OCI-LY7 (cell line): ENCODE measurements at regions not wholly inside any gene's neighbourhood (a gene's known extent, or its start where the extent isn't known, plus 50 kb on each side); places are given as distances from the start of the nearest gene placed in this dataset.

Source experiments
- BruUV-seq: library from RNA; stranded (reverse); fragments of 400-500 nt; replicated peaks from 2 replicates; lab custom pipeline; 2021; lab: Mats Ljungman, UMichigan
- CTCF ChIA-PET: fragments of 300-600 bp; sonication (Branson Sonifier 250); formaldehyde crosslinking; loops from one replicate; lab custom pipeline; 2022; ENCODE audit warnings: antibody characterized with exemption; ENCODE audit not compliant: unreplicated experiment; lab: Charles Lee
- POLR2A ChIA-PET: fragments of 300-600 bp; sonication (Branson Sonifier 250); formaldehyde crosslinking; loops from one replicate; lab custom pipeline; 2022; ENCODE audit warnings: antibody characterized with exemption; lab: Charles Lee
- DNase-seq: peaks from one replicate; pipeline ENCODE4 v3.0.0-alpha.2; 2015; ENCODE audit warnings: low spot score
- H2AFZ ChIP-seq: fragments of 200-600 bp; sonication (generic), shearing (Covaris generic); 2 replicates; pipeline ENCODE4 v1.6.1; 2014; ENCODE audit warnings: mild to moderate bottlenecking, antibody characterized with exemption, low read length, moderate library complexity
- H3K27ac ChIP-seq: fragments of 200-600 bp; sonication (generic); 2 replicates; pipeline ENCODE4 v1.5.1; 2014; ENCODE audit warnings: mixed run types, low read depth, mild to moderate bottlenecking, moderate library complexity, low read length, inconsistent platforms; ENCODE audit not compliant: poor library complexity, severe bottlenecking
- H3K36me3 ChIP-seq: fragments of 200-600 bp; sonication (generic); 2 replicates; pipeline ENCODE4 v1.6.1; 2014; ENCODE audit warnings: mild to moderate bottlenecking, antibody characterized with exemption, low read length, moderate library complexity, mixed read lengths; ENCODE audit not compliant: insufficient read depth
- H3K4me1 ChIP-seq: fragments of 200-600 bp; sonication (generic); 2 replicates; pipeline ENCODE4 v1.5.1; 2014; ENCODE audit warnings: mild to moderate bottlenecking, low read length; ENCODE audit not compliant: insufficient read depth, poor library complexity, severe bottlenecking
- H3K4me2 ChIP-seq: fragments of 200-600 bp; sonication (generic); 2 replicates; pipeline ENCODE4 v1.6.1; 2014; ENCODE audit warnings: mild to moderate bottlenecking, low read length
- H3K4me3 ChIP-seq: fragments of 200-600 bp; sonication (generic); 2 replicates; pipeline ENCODE4 v1.5.1; 2014; ENCODE audit warnings: mild to moderate bottlenecking, low read depth, low read length; ENCODE audit not compliant: poor library complexity, severe bottlenecking
- H3K79me2 ChIP-seq: fragments of 200-600 bp; sonication (generic); 2 replicates; pipeline ENCODE4 v1.6.1; 2016; ENCODE audit warnings: low read depth, mild to moderate bottlenecking, low read length, moderate library complexity, mixed read lengths; ENCODE audit not compliant: insufficient read depth
- H3K9me2 ChIP-seq: fragments of 200-600 bp; sonication (generic); 2 replicates; pipeline ENCODE4 v1.6.1; 2016; ENCODE audit warnings: mild to moderate bottlenecking, low read length, mixed read lengths; ENCODE audit not compliant: insufficient read depth
- H3K9me3 ChIP-seq: fragments of 200-600 bp; sonication (generic); 2 replicates; pipeline ENCODE4 v1.6.1; 2014; ENCODE audit warnings: mild to moderate bottlenecking, mixed run types, low read length, mixed read lengths
- H4K20me1 ChIP-seq: fragments of 200-600 bp; sonication (generic); 2 replicates; pipeline ENCODE4 v1.6.1; 2014; ENCODE audit warnings: mild to moderate bottlenecking, antibody characterized with exemption, low read length, moderate library complexity, mixed read lengths; ENCODE audit not compliant: insufficient read depth
- EZH2phosphoT487 ChIP-seq: fragments of 200-600 bp; sonication (generic); IDR thresholded peaks from 2 replicates; pipeline ENCODE4 v1.6.1; 2018; ENCODE audit warnings: low read depth, borderline replicate concordance, mild to moderate bottlenecking, mixed run types, antibody characterized with exemption, low read length, moderate library complexity, mixed read lengths
- intact Hi-C: fragments of 100-400 bp; cut with micrococcal nuclease; formaldehyde crosslinking; loops from one replicate; pipeline ENCODE4 v1.10.0; 2022; ENCODE audit not compliant: unreplicated experiment
- TF ChIP-seq, protein P1 (sequence below): fragments of 200-600 bp; sonication (generic); conservative IDR thresholded peaks from 2 replicates; pipeline ENCODE4 v1.5.1; 2014; ENCODE audit warnings: mild to moderate bottlenecking, antibody characterized with exemption, low read length, moderate library complexity, mixed read lengths

DNA sequence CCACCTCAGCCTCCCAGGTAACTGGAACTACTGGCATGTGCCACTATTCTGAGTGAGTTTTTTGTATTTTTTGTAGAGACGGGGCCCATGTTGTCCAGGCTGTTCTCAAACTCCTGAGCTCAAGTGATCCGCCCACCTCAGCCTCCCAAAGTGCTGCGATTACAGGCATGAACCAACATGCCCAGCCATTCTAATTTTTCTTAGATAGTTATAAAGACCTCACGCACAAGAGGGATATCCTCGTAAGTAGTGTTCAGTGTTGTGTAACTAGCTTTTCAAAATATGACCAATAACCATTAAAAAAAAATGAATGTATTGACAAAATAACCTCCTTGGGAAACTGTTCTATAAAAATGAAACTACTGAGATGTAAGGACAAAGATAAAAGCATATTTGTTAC lies 90.5 kb upstream of the FERD3L start:
- no peak overlapping the region for H3K4me3 ChIP-seq
- no peak for TF ChIP-seq EZH2phosphoT487
- TF ChIP-seq, protein P1, sequence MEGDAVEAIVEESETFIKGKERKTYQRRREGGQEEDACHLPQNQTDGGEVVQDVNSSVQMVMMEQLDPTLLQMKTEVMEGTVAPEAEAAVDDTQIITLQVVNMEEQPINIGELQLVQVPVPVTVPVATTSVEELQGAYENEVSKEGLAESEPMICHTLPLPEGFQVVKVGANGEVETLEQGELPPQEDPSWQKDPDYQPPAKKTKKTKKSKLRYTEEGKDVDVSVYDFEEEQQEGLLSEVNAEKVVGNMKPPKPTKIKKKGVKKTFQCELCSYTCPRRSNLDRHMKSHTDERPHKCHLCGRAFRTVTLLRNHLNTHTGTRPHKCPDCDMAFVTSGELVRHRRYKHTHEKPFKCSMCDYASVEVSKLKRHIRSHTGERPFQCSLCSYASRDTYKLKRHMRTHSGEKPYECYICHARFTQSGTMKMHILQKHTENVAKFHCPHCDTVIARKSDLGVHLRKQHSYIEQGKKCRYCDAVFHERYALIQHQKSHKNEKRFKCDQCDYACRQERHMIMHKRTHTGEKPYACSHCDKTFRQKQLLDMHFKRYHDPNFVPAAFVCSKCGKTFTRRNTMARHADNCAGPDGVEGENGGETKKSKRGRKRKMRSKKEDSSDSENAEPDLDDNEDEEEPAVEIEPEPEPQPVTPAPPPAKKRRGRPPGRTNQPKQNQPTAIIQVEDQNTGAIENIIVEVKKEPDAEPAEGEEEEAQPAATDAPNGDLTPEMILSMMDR = no peak
- H2AFZ ChIP-seq = no peak overlapping the region
- H3K27ac ChIP-seq = no peak overlapping the region
- POLR2A ChIA-PET = no interaction called here
- H4K20me1 ChIP-seq = no peaks in the 10 kb centered on the region
- H3K4me2 ChIP-seq = no peak overlapping the region
- no peaks in the 10 kb centered on the region for H3K9me2 ChIP-seq
- no peaks in the 10 kb centered on the region for H3K36me3 ChIP-seq
- DNase-seq = no peak
- no peaks in the 10 kb centered on the region for H3K9me3 ChIP-seq
- intact Hi-C loops = no loop called here
- CTCF ChIA-PET = no interaction called here
- no TSS peak for BruUV-seq
- H3K4me1 ChIP-seq = no peaks in the 10 kb centered on the region
- H3K79me2 ChIP-seq = no peaks in the 10 kb centered on the region

DNA sequence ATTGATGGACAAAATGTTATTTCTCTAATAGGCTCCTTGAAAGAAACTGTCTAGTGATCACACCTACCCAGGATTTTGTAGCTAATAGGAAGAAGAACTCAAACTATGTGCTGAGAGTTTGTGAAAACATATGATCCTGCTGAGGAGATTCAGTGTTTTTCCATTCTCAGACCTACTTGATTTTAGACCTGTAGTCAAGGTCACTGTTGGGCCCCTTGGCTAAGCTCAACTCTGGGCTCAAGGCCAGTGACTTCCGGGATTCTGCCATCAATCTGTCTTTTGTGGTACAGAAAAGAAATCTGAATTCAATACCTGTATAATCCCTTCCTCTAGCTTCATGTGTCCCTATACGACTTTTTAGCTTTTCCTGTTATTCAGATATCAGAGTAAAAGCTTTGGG lies 79.7 kb upstream of the FERD3L start:
- H3K9me2 ChIP-seq = no peaks in the 10 kb centered on the region
- no peaks in the 10 kb centered on the region for H3K36me3 ChIP-seq
- ChIA-PET CTCF (no interaction called here), POLR2A (no interaction called here)
- intact Hi-C loops = no loop called here
- H3K9me3 ChIP-seq = no peaks in the 10 kb centered on the region
- no peaks in the 10 kb centered on the region for H3K79me2 ChIP-seq
- no peak overlapping the region for H2AFZ ChIP-seq
- H3K4me1 ChIP-seq = no peaks in the 10 kb centered on the region
- no peak for TF ChIP-seq EZH2phosphoT487
- TF ChIP-seq, protein P1 = no peak
- no TSS peak for BruUV-seq
- no peak overlapping the region for H3K27ac ChIP-seq
- no peaks in the 10 kb centered on the region for H4K20me1 ChIP-seq
- DNase-seq = no peak
- no peak overlapping the region for H3K4me2 ChIP-seq
- H3K4me3 ChIP-seq = no peak overlapping the region

DNA sequence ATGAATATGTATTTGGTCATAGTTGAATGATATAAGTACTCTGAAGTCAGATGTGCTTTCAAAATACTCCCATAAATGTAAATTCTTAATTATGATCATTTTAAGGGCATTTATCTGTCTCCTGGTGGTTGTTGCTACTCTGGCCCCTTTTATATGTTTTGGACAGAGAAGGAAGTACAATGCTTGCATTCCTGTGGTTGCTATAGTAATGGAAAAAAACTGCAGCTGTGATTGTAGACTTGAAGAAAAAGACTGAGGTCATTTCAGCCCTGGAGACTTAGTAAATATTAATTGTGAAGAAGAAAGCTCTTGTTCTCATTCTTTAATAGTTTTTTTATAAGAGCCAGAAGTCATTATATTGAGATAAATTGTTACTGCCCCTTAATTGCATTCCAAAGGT lies 70.2 kb upstream of the FERD3L start:
- POLR2A ChIA-PET = no interaction called here
- no peak for TF ChIP-seq EZH2phosphoT487
- TF ChIP-seq, protein P1 = no peak
- no TSS peak for BruUV-seq

More for the DNA sequence above, 70.2 kb upstream of the FERD3L start:
- Histone ChIP-seq H3K79me2 (no peaks in the 10 kb centered on the region), H3K9me3 (no peaks in the 10 kb centered on the region), H3K4me3 (no peak overlapping the region), H3K36me3 (no peaks in the 10 kb centered on the region), H3K4me1 (no peaks in the 10 kb centered on the region), H3K9me2 (no peaks in the 10 kb centered on the region), H2AFZ (no peak overlapping the region), H3K27ac (no peak overlapping the region), H4K20me1 (no peaks in the 10 kb centered on the region), H3K4me2 (no peak overlapping the region)
- no peak for DNase-seq
- CTCF ChIA-PET = no interaction called here
- intact Hi-C loops = no loop called here
